Germinal center (tissue), 1 donor: ENCODE measurements at regions not wholly inside any gene's neighbourhood (a gene's known extent, or its start where the extent isn't known, plus 50 kb on each side); places are given as distances from the start of the nearest gene placed in this dataset.
"Not testable (repeated sequence)": the region's sequence is repeated elsewhere in the genome, so short reads cannot be mapped to it uniquely, and the experiment has no call there.

Source experiments
- DNase-seq: peaks from one replicate; pipeline ENCODE4 v3.0.0; 2012; ENCODE audit warnings: mixed read lengths, low spot score

DNA sequence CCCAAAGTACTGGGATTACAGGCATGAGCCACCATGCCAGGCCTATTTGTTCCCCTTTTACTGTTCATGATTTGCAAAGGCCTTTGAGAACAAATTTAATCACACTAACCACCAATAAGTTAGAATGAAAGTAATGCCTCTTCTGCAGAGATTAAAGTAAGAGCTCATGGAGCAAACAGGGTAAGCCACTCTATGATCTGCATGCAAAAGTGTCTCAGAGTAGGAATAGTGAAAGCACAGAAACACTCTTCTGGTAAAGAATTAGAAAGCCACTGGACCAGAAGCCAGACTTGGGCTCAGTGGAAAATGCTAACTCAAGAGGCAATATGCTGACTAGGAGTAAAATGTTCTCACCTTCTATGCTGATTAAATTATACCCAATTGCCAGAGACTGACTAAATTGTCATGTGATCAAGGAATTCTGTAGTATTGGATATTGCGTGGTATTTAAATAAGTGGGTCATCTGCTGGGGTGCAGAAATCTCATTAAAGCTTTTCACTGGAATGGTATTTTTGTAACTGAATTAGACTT is 235.3 kb upstream of the ERBB4 start:
- no peak for DNase-seq

GRCh38 chr2:212770240-212770639 is 231.6 kb upstream of the ERBB4 start:
- no peak for DNase-seq

DNA sequence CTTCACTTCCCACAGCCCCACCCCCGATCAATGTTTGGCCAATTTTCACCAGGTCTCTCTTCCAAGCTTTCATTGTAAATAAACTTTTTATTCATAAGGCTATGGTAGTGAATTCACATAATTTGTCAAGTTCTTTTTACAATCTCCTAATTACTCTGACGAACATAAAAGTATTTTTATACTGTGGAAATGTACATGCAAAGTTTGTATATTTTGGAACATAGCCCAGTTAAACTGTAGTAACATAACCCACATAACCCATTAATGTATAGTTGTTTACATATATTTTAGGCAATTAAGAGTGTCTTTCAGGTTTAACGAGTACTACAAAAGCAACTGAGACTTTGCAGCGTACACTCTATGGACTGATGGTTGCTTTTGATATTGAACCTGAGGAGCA is 228.3 kb upstream of the ERBB4 start:
- no peak for DNase-seq

DNA sequence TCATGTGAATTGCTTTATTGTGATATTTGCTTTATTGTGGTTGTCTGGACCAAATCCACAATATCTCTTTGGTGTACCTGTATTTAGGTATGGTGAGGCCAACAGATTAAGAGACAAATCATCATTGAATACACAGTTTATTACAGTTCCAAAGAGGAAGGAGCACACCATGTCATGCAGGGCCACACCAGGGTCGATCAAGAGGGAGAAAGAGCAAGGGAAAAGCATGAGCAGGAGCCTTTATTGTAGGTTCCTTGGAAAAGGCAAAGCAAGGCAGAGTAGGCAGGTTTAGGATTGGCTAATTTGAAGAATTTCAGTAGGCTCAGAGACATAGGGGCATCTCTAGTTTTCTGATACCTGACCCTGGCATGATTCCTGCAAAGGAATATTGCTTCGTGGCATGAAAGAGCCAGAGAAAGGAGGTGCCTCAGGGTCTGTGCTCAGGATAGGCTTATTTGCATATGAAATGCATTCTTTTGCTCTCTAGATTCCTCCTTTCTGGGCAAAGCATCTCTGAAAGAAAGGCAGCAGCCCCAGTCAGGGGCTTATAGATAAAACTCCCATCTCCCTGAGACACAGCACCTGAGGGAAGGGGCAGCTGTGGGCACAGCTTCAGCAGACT is 214.2 kb upstream of the ERBB4 start:
- DNase-seq = no peak

GRCh38 chr2:212745359-212745758 is 206.8 kb upstream of the ERBB4 start:
- no peak for DNase-seq

- no peak for DNase-seq
These were observed 199.0 kb upstream of the ERBB4 start for GRCh38 chr2:212737392-212738172.

DNA sequence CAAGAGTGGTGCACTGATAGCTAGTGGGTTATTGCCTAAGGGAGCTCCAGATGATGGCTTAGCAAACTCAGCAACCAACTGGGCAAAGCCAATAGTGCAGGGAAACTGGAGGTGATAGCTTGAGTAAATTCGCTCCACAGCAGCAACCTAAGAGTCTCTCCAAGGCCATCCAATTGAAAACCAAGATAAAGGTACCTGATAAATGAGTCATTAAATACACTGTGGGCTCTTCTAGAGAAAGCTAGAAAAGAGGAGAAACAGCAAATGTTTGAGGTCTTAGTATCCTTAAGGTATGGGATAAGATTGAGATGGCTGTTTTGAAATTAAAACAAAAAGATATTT is 197.8 kb upstream of the ERBB4 start:
- no peak for DNase-seq

DNA sequence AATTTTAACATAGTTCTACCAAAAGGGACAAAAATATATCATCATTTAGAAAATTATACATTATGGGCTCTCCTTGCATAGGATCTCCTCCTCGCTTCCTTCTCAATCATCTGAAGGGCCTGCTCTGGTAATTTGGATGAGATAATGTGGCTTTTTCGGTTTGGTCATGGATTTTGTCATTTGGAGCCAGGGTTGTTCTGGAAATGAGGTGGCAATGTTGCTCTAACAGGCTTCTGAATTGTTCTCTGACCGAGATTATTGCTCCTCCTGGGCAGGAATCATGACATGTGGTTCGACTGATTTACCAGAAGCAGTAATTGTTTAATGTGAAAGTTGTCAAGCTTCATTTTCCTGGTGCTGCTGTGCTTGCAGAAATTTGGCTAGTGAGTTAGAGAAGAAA is 194.7 kb upstream of the ERBB4 start:
- no peak for DNase-seq

DNA sequence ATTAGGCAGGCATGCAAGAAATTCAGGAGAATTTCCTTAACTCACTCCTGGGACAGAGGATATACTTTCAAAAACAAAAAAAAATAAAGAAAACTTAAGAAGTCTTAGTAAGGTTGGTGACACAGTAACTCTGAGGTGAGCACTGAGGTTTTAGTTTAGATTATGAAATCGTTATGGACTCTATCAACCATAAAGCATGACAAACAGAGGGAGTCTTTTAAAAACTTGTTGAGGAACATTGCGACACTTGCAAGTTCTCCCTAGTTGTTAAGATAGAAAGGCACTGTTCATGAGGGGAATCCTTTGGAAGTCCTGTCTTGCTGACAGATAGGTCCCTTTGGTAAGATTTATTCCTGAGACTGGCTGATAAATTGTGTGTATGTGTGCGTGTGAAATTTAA is 194.3 kb upstream of the ERBB4 start:
- DNase-seq = no peak

DNA sequence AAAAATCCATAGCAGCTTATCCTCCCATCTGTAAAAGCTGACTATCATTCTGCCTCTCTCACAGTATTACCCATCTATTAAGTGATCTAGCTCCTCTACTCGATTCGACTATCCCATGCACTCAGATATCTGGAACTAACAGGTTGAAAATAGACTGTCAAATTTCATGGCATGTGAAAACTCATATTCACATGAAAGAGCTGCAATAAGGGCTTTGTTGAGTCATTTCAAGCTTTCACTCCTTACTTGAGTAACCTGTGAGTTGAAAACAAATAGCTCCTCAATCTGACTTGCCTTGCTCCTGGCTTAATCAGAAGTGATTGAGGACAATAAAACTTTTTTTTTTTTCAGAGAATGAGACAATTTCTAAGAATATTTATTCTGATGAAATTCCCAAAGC is 192.4 kb upstream of the ERBB4 start:
- DNase-seq = no peak

DNA sequence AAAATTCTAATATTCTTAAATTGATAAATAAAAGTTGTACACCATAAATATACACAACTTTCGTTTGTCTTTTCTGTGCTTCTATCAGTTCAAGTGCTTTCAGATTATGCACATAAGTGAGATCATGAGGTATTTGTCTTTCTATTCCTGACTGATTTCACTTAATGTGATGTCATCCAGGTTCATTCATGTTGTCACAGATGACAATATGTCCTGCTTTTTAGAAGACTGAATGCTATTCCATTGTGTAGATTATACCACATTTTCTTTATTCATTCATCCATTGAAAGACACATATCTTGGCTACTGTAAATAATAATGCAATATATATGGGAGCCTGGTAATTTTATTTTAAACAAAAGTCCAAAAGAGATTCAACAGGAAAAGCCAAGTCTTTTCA is 190.1 kb upstream of the ERBB4 start:
- DNase-seq = no peak

DNA sequence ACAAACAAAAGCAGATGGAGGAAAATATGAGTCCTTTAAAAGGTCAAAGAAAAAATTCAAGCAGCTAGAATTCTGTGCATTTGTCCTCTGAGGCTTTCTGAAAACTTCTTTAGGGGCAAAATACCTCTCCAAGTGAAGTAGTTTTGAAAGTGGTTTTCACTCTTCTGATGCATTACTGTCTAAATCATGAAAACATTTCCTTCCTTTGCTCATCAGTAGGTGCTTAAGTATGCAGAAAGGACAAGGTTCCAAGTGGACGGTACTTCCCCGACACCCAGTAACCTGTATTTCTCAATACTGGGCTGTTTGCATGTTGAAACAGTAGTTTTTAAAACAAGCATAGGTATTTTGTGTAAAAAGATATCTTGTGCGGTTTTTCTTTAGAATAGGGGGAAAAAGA is 189.1 kb upstream of the ERBB4 start:
- DNase-seq = no peak

GRCh38 chr2:212726403-212726802 is 187.8 kb upstream of the ERBB4 start:
- DNase-seq = no peak

GRCh38 chr2:212725180-212725579 is 186.6 kb upstream of the ERBB4 start:
- DNase-seq = no peak

- DNase-seq = no peak
These were observed 184.6 kb upstream of the ERBB4 start for GRCh38 chr2:212723226-212723625.

DNA sequence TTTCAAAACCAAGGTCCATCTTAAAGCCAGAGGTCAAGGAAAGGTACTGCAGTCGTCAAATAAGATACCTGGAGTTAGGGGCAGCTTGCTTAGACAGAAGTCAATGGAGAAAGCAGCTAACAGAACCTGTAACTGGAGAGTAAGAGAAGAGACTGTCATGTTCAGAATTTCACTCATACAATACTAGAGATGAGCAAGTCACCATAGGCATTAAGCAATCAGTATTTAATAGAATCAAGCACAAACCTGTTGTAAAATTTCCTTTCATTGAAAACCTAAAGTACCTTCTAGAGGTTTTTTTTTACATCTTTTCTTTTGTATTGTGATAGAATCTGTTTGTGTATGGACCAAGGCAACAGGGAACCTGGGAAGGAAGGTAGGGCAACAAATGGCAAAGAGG is 183.4 kb upstream of the ERBB4 start:
- no peak for DNase-seq

- DNase-seq = no peak
These were observed 182.4 kb upstream of the ERBB4 start for GRCh38 chr2:212721026-212721451.

DNA sequence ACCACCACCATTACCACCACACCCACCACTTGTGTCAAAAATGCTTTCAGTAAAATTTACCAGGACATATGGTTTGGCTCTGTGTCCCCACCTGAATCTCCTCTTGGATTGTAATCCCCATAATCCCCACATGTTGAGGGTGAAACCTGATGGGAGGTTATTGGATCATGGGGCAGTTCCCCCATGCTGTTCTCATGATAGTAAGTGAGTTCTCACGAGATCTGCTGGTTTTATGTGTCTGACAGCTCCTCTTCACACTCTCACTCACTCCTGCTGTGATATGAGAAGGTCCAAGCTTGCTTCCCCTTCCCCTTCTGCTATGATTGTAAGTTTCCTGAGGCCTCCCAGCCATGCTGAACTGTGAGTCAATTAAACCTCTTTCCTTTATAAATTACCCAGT is 176.8 kb upstream of the ERBB4 start:
- not testable (repeated sequence) for DNase-seq

DNA sequence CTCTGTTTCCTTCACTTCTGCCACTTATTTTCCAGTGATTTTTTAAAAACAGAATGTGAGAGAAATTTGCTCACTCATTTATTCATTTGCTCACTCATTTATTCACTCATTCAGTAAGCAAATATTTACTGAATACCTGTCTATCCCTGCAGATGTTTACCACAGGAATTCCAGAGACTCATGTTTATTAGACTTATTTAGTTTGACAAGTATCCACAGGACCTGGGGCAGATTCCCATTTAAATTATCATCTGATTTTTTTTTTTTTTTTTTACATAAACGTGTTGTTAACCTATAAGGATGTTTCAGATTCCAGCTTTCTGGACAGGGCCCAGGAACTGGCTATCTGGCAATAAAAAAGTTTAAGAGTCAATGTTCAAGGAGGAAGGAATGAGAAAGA is 175.1 kb upstream of the ERBB4 start:
- no peak for DNase-seq

GRCh38 chr2:212712991-212713390 is 174.4 kb upstream of the ERBB4 start:
- no peak for DNase-seq

GRCh38 chr2:212712466-212712865 is 173.9 kb upstream of the ERBB4 start:
- DNase-seq = no peak

- DNase-seq = no peak
These were observed 173.3 kb upstream of the ERBB4 start for GRCh38 chr2:212711856-212712255.

DNA sequence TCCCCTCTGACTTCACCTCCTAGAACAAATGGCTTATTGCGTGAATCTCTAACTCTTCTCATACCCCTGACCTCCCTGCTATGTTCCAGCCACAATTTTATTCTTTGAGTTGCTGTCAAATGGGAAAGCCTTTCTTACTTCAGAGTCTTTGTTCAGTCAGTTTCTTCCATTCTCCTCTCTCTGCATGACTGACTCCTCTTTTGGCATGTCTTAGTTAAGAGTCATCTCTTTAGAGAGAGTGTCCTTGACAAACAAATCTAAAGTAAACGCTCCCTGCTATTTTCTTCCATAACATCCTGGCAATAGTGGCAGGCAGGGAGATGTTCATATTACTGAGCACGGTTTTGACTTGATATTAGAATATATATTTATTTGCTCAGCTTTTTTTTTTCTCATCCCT is 170.7 kb upstream of the ERBB4 start:
- DNase-seq = no peak

- DNase-seq = no peak
These were observed 169.8 kb upstream of the ERBB4 start for GRCh38 chr2:212708355-212708754.
